Fibroblast of the aortic adventitia (primary cell): ENCODE measurements at regions not wholly inside any gene's neighbourhood (a gene's known extent, or its start where the extent isn't known, plus 50 kb on each side); places are given as distances from the start of the nearest gene placed in this dataset.

Source experiments
- DNase-seq: peaks from one replicate; pipeline ENCODE4 v3.0.0-alpha.2; 2010; ENCODE audit warnings: low read depth
- H3K4me3 ChIP-seq: 2 replicates; pipeline ENCODE4 v1.5.1; 2011; ENCODE audit warnings: low read depth, mild to moderate bottlenecking, control low read depth, low read length, moderate library complexity
- CTCF ChIP-seq: IDR thresholded peaks from 2 replicates; pipeline ENCODE4 v1.5.1; 2011; ENCODE audit warnings: mild to moderate bottlenecking, low read length, control low read depth, inconsistent platforms; ENCODE audit not compliant: insufficient read depth

- DNase-seq, result no peak
- no peak for TF ChIP-seq CTCF
- no peak overlapping the region for H3K4me3 ChIP-seq
Observed at GRCh38 chr14:101402936-101403660, 158.2 kb upstream of the DIO3 start.

- H3K4me3 ChIP-seq, result no peak overlapping the region
- DNase-seq, result no peak
- no peak for TF ChIP-seq CTCF
Observed at GRCh38 chr14:101404426-101405170, 156.7 kb upstream of the DIO3 start.

GRCh38 chr14:101405171-101405883, 156.0 kb upstream of the DIO3 start:
- no peak overlapping the region for H3K4me3 ChIP-seq
- no peak for DNase-seq
- no peak for TF ChIP-seq CTCF

GRCh38 chr14:101406921-101407320, 154.4 kb upstream of the DIO3 start:
- no peak for TF ChIP-seq CTCF
- DNase-seq, result no peak
- no peak overlapping the region for H3K4me3 ChIP-seq

- H3K4me3 ChIP-seq, result no peak overlapping the region
- TF ChIP-seq CTCF, result no peak
- DNase-seq, result no peak
Observed at GRCh38 chr14:101407328-101407727, 154.0 kb upstream of the DIO3 start.

GRCh38 chr14:101408077-101408831, 153.0 kb upstream of the DIO3 start:
- peak; percentile 46 for DNase-seq
- no peak for TF ChIP-seq CTCF
- H3K4me3 ChIP-seq, result no peak overlapping the region
